GM12873 (cell line): ENCODE measurements at regions not wholly inside any gene's neighbourhood (a gene's known extent, or its start where the extent isn't known, plus 50 kb on each side); places are given as distances from the start of the nearest gene placed in this dataset.

Experiments
- CTCF ChIP-seq: IDR thresholded peaks from 2 replicates; pipeline ENCODE4 v1.5.1; 2012; ENCODE audit warnings: low read depth, mild to moderate bottlenecking, moderate library complexity, low read length, control low read depth; ENCODE audit not compliant: insufficient read depth; ENCODE audit errors: missing control alignments

GRCh38 chr13:31385540-31385939, 185.8 kb downstream of the B3GLCT start:
- no peak for TF ChIP-seq CTCF

- no peak for TF ChIP-seq CTCF
These were observed 194.7 kb downstream of the B3GLCT start for GRCh38 chr13:31394506-31394905.

GRCh38 chr13:31395090-31395489, 195.3 kb downstream of the B3GLCT start:
- TF ChIP-seq CTCF, result no peak

GRCh38 chr13:31399690-31400089, 199.9 kb downstream of the B3GLCT start:
- no peak for TF ChIP-seq CTCF

GRCh38 chr13:31408927-31409326, 209.2 kb downstream of the B3GLCT start:
- TF ChIP-seq CTCF, result no peak

DNA sequence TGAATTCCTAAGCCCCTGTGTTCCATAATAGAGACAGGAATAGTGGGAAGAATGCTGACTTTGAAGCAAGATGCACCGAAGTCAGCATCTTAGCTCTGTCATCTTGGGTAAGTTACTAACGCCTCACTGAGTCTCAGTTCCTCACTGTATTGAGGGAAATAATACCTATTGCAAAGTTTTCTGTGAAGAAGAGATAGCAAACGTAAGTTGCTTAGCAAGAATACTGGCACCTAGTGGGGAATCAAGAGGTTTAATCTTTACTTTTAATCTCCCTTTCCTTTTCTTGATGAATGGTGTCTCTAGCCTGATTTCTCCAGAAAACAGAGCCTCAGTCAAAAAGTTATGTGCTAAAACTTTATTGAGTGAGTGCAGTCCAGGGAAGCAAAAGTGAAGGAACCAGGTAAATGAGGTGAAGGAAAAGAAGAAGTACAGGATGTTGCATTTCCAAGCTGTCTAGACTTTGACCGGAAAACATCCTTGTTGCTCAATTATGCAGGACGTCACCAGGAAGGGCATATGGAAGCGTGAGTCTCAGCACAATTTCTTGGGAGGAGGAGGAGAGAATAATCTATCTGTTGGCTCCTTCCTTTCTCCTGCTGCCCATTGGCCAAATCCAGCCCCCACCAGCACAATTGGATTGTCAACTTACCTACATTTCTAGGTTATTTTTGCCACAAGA, 210.0 kb downstream of the B3GLCT start:
- peak; percentile 9 for TF ChIP-seq CTCF

- no peak for TF ChIP-seq CTCF
These were observed 213.7 kb downstream of the B3GLCT start for GRCh38 chr13:31413516-31413915.

DNA sequence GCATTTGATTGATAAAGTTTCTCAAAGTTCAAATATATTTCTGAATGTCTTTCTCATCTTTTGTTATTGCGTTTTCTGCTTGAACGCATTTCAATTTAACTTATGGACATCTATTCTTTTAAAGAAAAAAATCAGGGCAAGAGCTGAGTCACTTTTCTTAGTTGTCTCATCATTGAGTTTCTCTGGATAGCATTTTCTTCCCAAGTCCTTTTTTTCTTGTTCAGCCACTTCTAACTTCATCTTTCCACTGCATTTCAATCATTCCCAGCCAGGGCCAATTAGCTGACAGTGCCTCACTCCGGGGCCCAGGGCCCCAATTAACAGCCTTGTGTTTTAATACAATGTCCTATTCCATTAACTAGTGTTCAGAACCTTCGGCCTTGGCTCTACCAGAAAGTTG, 216.3 kb downstream of the B3GLCT start:
- no peak for TF ChIP-seq CTCF
